Duodenal mucosa (tissue), 2 donors: ENCODE measurements at regions not wholly inside any gene's neighbourhood (a gene's known extent, or its start where the extent isn't known, plus 50 kb on each side); places are given as distances from the start of the nearest gene placed in this dataset.

Source experiments
- H3K27ac ChIP-seq: one replicate; pipeline ENCODE4 v1.7.0; 2013; ENCODE audit warnings: low read depth, low read length
- H3K27me3 ChIP-seq, 2 donors: one replicate each; pipeline ENCODE4 v1.7.0; 2013; ENCODE audit warnings: low read length in 2 of 2, control low read depth in 1 of 2; ENCODE audit not compliant: insufficient read depth in 2 of 2, control insufficient read depth in 1 of 2
- H3K36me3 ChIP-seq, 2 donors: one replicate each; pipeline ENCODE4 v1.7.0; 2013; ENCODE audit warnings: low read length in 2 of 2, control low read depth in 1 of 2; ENCODE audit not compliant: insufficient read depth in 2 of 2, control insufficient read depth in 1 of 2
- H3K4me1 ChIP-seq, 2 donors: one replicate each; pipeline ENCODE4 v1.7.0; 2013; ENCODE audit warnings: low read length in 2 of 2, control low read depth in 1 of 2; ENCODE audit not compliant: insufficient read depth in 2 of 2, control insufficient read depth in 1 of 2
- H3K4me3 ChIP-seq, 2 donors: one replicate each; pipeline ENCODE4 v1.7.0; 2013; ENCODE audit warnings: low read length in 2 of 2, low read depth in 1 of 2
- H3K9ac ChIP-seq, 2 donors: one replicate each; pipeline ENCODE4 v1.7.0; 2013; ENCODE audit warnings: low read length in 2 of 2, low read depth in 1 of 2
- H3K9me3 ChIP-seq, 2 donors: one replicate each; pipeline ENCODE4 v1.7.0; 2013; ENCODE audit warnings: low read length in 2 of 2, control low read depth in 1 of 2; ENCODE audit not compliant: control insufficient read depth in 1 of 2

- H3K27me3 ChIP-seq, result no peaks in the 10 kb centered on the region
- H3K4me3 ChIP-seq, result no peak overlapping the region
- H3K36me3 ChIP-seq, result no peaks in the 10 kb centered on the region
- H3K9ac ChIP-seq, result no peak overlapping the region
- no peaks in the 10 kb centered on the region for H3K4me1 ChIP-seq
- no peak overlapping the region for H3K27ac ChIP-seq
- H3K9me3 ChIP-seq, result no peaks in the 10 kb centered on the region
Observed at GRCh38 chr9:106751681-106752080, 111.3 kb upstream of the ZNF462 start.

- Histone ChIP-seq H3K36me3 (no peaks in the 10 kb centered on the region), H3K27ac (no peak overlapping the region), H3K27me3 (no peaks in the 10 kb centered on the region), H3K4me3 (no peak overlapping the region), H3K9ac (no peak overlapping the region), H3K4me1 (no peaks in the 10 kb centered on the region), H3K9me3 (no peaks in the 10 kb centered on the region)
Observed at GRCh38 chr9:106752581-106752980, 110.4 kb upstream of the ZNF462 start.

GRCh38 chr9:106753155-106753671 lies 109.8 kb upstream of the ZNF462 start:
- Histone ChIP-seq H3K9ac (no peak overlapping the region), H3K27ac (no peak overlapping the region), H3K36me3 (no peaks in the 10 kb centered on the region), H3K4me1 (no peaks in the 10 kb centered on the region), H3K27me3 (no peaks in the 10 kb centered on the region), H3K4me3 (no peak overlapping the region), H3K9me3 (no peaks in the 10 kb centered on the region)

- Histone ChIP-seq H3K9ac (no peak overlapping the region), H3K27ac (no peak overlapping the region)
Observed at GRCh38 chr9:106755736-106756135, 107.2 kb upstream of the ZNF462 start.

GRCh38 chr9:106757514-106757913 lies 105.5 kb upstream of the ZNF462 start:
- Histone ChIP-seq H3K9me3 (no peaks in the 10 kb centered on the region), H3K36me3 (no peaks in the 10 kb centered on the region), H3K9ac (no peak overlapping the region), H3K4me3 (no peak overlapping the region), H3K4me1 (no peaks in the 10 kb centered on the region), H3K27ac (no peak overlapping the region), H3K27me3 (no peaks in the 10 kb centered on the region)

More at GRCh38 chr9:106755736-106756135, 107.2 kb upstream of the ZNF462 start:
- H3K27me3 ChIP-seq, result no peaks in the 10 kb centered on the region
- H3K4me1 ChIP-seq, result no peaks in the 10 kb centered on the region
- H3K4me3 ChIP-seq, result no peak overlapping the region
- no peaks in the 10 kb centered on the region for H3K36me3 ChIP-seq
- H3K9me3 ChIP-seq, result no peaks in the 10 kb centered on the region

- Histone ChIP-seq H3K9ac (no peak overlapping the region), H3K36me3 (no peaks in the 10 kb centered on the region), H3K4me3 (no peak overlapping the region), H3K4me1 (no peaks in the 10 kb centered on the region), H3K27me3 (no peaks in the 10 kb centered on the region), H3K9me3 (no peaks in the 10 kb centered on the region), H3K27ac (no peak overlapping the region)
Observed at GRCh38 chr9:106758911-106759310, 104.1 kb upstream of the ZNF462 start.

- no peaks in the 10 kb centered on the region for H3K9me3 ChIP-seq
- no peaks in the 10 kb centered on the region for H3K4me1 ChIP-seq
- no peak overlapping the region for H3K27ac ChIP-seq
- no peak overlapping the region for H3K4me3 ChIP-seq
- no peaks in the 10 kb centered on the region for H3K27me3 ChIP-seq
- no peaks in the 10 kb centered on the region for H3K36me3 ChIP-seq
- no peak overlapping the region for H3K9ac ChIP-seq
Observed at GRCh38 chr9:106761493-106761892, 101.5 kb upstream of the ZNF462 start.

GRCh38 chr9:106766616-106767015 lies 96.3 kb upstream of the ZNF462 start:
- no peak overlapping the region for H3K9ac ChIP-seq
- no peak overlapping the region for H3K4me3 ChIP-seq
- no peaks in the 10 kb centered on the region for H3K9me3 ChIP-seq
- H3K27ac ChIP-seq, result no peak overlapping the region
- no peaks in the 10 kb centered on the region for H3K36me3 ChIP-seq
- no peaks in the 10 kb centered on the region for H3K4me1 ChIP-seq
- no peaks in the 10 kb centered on the region for H3K27me3 ChIP-seq

- Histone ChIP-seq H3K4me1 (no peaks in the 10 kb centered on the region), H3K9me3 (no peaks in the 10 kb centered on the region)
Observed at GRCh38 chr9:106769331-106769730, 93.6 kb upstream of the ZNF462 start.

GRCh38 chr9:106771608-106772007 lies 91.4 kb upstream of the ZNF462 start:
- Histone ChIP-seq H3K9ac (no peak overlapping the region), H3K4me1 (no peaks in the 10 kb centered on the region), H3K9me3 (no peaks in the 10 kb centered on the region), H3K27ac (no peak overlapping the region), H3K36me3 (no peaks in the 10 kb centered on the region), H3K4me3 (no peak overlapping the region), H3K27me3 (no peaks in the 10 kb centered on the region)

More at GRCh38 chr9:106769331-106769730, 93.6 kb upstream of the ZNF462 start:
- H3K27ac ChIP-seq, result no peak overlapping the region
- no peak overlapping the region for H3K9ac ChIP-seq
- no peaks in the 10 kb centered on the region for H3K36me3 ChIP-seq
- no peaks in the 10 kb centered on the region for H3K27me3 ChIP-seq
- H3K4me3 ChIP-seq, result no peak overlapping the region
